Panc1 (cell line): ENCODE measurements at regions not wholly inside any gene's neighbourhood (a gene's known extent, or its start where the extent isn't known, plus 50 kb on each side); places are given as distances from the start of the nearest gene placed in this dataset.

Experiments used
- ATAC-seq: fragments of 200-7000 bp; cut with Tn5 transposase; 2 replicates; pipeline ENCODE4 v1.9.1; 2020; ENCODE audit warnings: mild to moderate bottlenecking, moderate library complexity
- BruUV-seq: library from RNA; stranded (reverse); fragments of 400-500 nt; replicated peaks from 2 replicates; lab custom pipeline; 2021; lab: Mats Ljungman, UMichigan
- CTCF ChIA-PET: fragments of 300-600 bp; sonication (Branson Sonifier 250); formaldehyde crosslinking; loops from one replicate; lab custom pipeline; 2022; ENCODE audit warnings: antibody characterized with exemption; lab: Charles Lee
- POLR2A ChIA-PET: fragments of 300-600 bp; sonication (Branson Sonifier 250); formaldehyde crosslinking; loops from one replicate; lab custom pipeline; 2022; ENCODE audit warnings: antibody characterized with exemption; lab: Charles Lee
- DNase-seq: peaks from one replicate; pipeline ENCODE4 v3.0.0-alpha.2; 2010; ENCODE audit warnings: low read depth, low spot score
- H3K27ac ChIP-seq: 2 replicates; pipeline ENCODE4 v1.5.1; 2011; ENCODE audit warnings: mild to moderate bottlenecking, low read length, inconsistent platforms
- H3K27me3 ChIP-seq: fragments of 200-500 bp; sonication (Bioruptor generic); 2 replicates; pipeline ENCODE4 v1.6.0; 2014; ENCODE audit warnings: low read length, inconsistent platforms; ENCODE audit not compliant: control insufficient read depth, insufficient read depth
- H3K36me3 ChIP-seq: fragments of 200-500 bp; sonication (Bioruptor generic); 2 replicates; pipeline ENCODE4 v1.5.1; 2014; ENCODE audit warnings: inconsistent platforms, mild to moderate bottlenecking, low read length, moderate library complexity; ENCODE audit not compliant: control insufficient read depth, insufficient read depth
- H3K4me1 ChIP-seq: 2 replicates; pipeline ENCODE4 v1.5.1; 2011; ENCODE audit warnings: inconsistent platforms, mild to moderate bottlenecking, low read length, moderate library complexity; ENCODE audit not compliant: control insufficient read depth, insufficient read depth
- H3K4me3 ChIP-seq, 2 experiments: 2 replicates each; pipeline ENCODE4 v1.5.1; 2011 to 2012; ENCODE audit warnings: low read depth in 2 of 2, low read length in 2 of 2, mild to moderate bottlenecking in 2 of 2, inconsistent platforms in 1 of 2, moderate library complexity in 1 of 2
- H3K9me3 ChIP-seq: fragments of 200-500 bp; sonication (Bioruptor generic); 2 replicates; pipeline ENCODE4 v1.5.1; 2014; ENCODE audit warnings: low read depth, mild to moderate bottlenecking, inconsistent platforms, low read length, moderate library complexity; ENCODE audit not compliant: control insufficient read depth, insufficient read depth
- POLR2AphosphoS5 ChIP-seq: IDR thresholded peaks from 2 replicates; pipeline ENCODE4 v1.6.1; 2012; ENCODE audit warnings: mild to moderate bottlenecking, low read depth, low read length, moderate library complexity
- SIN3A ChIP-seq: IDR thresholded peaks from 2 replicates; pipeline ENCODE4 v1.6.1; 2012; ENCODE audit warnings: low read depth, mild to moderate bottlenecking, low read length, moderate library complexity, borderline replicate concordance; ENCODE audit not compliant: insufficient read depth
- TCF7L2 ChIP-seq: IDR thresholded peaks from 2 replicates; pipeline ENCODE4 v1.6.1; 2011; ENCODE audit warnings: mild to moderate bottlenecking, low read depth, low read length, inconsistent platforms
- in situ Hi-C: cut with HindIII; loops from 2 replicates; pipeline ENCODE4 v1.10.0; 2016; ENCODE audit warnings: low sequenced_read_pairs, low pct_unique_long_range_greater_than_20kb
- intact Hi-C: fragments of 100-400 bp; cut with micrococcal nuclease; formaldehyde crosslinking; loops from one replicate; pipeline ENCODE4 v1.10.0; 2022; ENCODE audit not compliant: unreplicated experiment
- TF ChIP-seq, protein P1 (sequence below), 2 experiments: IDR thresholded peaks; 2 replicates each; pipeline ENCODE4 v1.6.1; 2011 to 2012; ENCODE audit warnings: low read depth in 2 of 2, control low read depth in 1 of 2, low read length in 1 of 2, mild to moderate bottlenecking in 1 of 2, moderate library complexity in 1 of 2; ENCODE audit not compliant: insufficient read depth in 1 of 2
- TF ChIP-seq, protein P2 (sequence below): fragments of 450-650 bp; IDR thresholded peaks from 2 replicates; pipeline ENCODE4 v1.5.1; 2017; ENCODE audit warnings: mild to moderate bottlenecking

DNA sequence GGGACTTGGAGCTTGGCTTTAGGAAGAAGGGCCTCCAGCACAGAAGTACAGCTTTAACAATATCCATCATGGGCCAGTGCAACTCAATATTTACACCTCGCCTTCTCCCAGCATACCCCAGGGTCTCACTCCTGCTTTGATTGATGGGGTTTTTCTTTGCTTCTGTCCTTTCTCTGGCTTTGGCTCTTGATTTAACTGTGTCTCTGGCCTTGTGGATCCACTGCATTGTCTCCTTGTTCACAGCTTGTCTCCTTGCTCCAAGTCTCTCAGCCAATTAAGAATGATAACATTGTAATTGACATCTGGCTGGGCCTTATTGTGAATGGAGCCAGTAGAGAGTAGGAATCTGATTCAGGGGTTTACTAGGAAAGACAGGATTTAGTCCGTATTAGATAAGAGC, 1019.5 kb downstream of the TMEM182 start:
- no TSS peak for BruUV-seq
- Histone ChIP-seq H3K27me3 (no peaks in the 10 kb centered on the region), H3K4me3 (no peak overlapping the region), H3K4me1 (no peaks in the 10 kb centered on the region), H3K36me3 (no peaks in the 10 kb centered on the region), H3K9me3 (no peaks in the 10 kb centered on the region; the same call in 1 of the 2 replicates), H3K27ac (no peak overlapping the region)
- intact Hi-C loops = no loop called here
- in situ Hi-C loops = no loop called here
- DNase-seq (no peak), ATAC-seq (no peak)
- TF ChIP-seq, protein P1, sequence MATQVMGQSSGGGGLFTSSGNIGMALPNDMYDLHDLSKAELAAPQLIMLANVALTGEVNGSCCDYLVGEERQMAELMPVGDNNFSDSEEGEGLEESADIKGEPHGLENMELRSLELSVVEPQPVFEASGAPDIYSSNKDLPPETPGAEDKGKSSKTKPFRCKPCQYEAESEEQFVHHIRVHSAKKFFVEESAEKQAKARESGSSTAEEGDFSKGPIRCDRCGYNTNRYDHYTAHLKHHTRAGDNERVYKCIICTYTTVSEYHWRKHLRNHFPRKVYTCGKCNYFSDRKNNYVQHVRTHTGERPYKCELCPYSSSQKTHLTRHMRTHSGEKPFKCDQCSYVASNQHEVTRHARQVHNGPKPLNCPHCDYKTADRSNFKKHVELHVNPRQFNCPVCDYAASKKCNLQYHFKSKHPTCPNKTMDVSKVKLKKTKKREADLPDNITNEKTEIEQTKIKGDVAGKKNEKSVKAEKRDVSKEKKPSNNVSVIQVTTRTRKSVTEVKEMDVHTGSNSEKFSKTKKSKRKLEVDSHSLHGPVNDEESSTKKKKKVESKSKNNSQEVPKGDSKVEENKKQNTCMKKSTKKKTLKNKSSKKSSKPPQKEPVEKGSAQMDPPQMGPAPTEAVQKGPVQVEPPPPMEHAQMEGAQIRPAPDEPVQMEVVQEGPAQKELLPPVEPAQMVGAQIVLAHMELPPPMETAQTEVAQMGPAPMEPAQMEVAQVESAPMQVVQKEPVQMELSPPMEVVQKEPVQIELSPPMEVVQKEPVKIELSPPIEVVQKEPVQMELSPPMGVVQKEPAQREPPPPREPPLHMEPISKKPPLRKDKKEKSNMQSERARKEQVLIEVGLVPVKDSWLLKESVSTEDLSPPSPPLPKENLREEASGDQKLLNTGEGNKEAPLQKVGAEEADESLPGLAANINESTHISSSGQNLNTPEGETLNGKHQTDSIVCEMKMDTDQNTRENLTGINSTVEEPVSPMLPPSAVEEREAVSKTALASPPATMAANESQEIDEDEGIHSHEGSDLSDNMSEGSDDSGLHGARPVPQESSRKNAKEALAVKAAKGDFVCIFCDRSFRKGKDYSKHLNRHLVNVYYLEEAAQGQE (IDR thresholded peaks at IDR 0.05; ENCODE audit: insufficient read depth in 1 of 2, low read depth in 2 of 2, low read length in 1 of 2) = no peak
- TF ChIP-seq POLR2AphosphoS5 (no peak), TCF7L2 (no peak), SIN3A (no peak)
- TF ChIP-seq, protein P2, sequence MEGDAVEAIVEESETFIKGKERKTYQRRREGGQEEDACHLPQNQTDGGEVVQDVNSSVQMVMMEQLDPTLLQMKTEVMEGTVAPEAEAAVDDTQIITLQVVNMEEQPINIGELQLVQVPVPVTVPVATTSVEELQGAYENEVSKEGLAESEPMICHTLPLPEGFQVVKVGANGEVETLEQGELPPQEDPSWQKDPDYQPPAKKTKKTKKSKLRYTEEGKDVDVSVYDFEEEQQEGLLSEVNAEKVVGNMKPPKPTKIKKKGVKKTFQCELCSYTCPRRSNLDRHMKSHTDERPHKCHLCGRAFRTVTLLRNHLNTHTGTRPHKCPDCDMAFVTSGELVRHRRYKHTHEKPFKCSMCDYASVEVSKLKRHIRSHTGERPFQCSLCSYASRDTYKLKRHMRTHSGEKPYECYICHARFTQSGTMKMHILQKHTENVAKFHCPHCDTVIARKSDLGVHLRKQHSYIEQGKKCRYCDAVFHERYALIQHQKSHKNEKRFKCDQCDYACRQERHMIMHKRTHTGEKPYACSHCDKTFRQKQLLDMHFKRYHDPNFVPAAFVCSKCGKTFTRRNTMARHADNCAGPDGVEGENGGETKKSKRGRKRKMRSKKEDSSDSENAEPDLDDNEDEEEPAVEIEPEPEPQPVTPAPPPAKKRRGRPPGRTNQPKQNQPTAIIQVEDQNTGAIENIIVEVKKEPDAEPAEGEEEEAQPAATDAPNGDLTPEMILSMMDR = no peak
- POLR2A ChIA-PET = no interaction called here
- CTCF ChIA-PET = no interaction called here

DNA sequence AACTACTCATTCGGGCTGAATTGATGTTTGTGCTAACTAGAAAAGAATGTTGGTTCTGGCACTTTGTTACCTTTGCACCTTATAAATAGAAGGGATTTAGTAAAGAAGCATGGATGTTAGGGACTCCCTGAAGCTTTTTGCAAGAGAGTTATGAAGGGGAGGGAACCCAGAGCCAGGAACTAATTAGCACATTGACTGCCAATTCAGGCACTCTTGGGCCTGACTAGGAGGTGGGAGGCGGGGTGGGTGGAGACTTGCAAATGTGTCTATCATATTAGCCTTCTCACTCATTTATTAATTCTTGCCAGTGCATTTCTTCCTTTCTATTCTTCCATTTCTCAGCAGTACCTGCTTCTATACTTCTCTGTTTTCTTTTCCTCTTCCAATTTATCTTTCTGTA, 1022.4 kb downstream of the TMEM182 start:
- Histone ChIP-seq H3K27ac (no peak overlapping the region), H3K27me3 (no peaks in the 10 kb centered on the region), H3K36me3 (no peaks in the 10 kb centered on the region), H3K9me3 (no peaks in the 10 kb centered on the region), H3K4me1 (no peaks in the 10 kb centered on the region), H3K4me3 (no peak overlapping the region)
- TF ChIP-seq, protein P2 = no peak
- TF ChIP-seq SIN3A (no peak), TCF7L2 (no peak), POLR2AphosphoS5 (no peak)
- TF ChIP-seq, protein P1 (IDR thresholded peaks at IDR 0.05; ENCODE audit: insufficient read depth in 1 of 2, low read depth in 2 of 2, low read length in 1 of 2) = no peak
- ATAC-seq (no peak), DNase-seq (no peak)
- BruUV-seq = no TSS peak
- POLR2A ChIA-PET = no interaction called here
- CTCF ChIA-PET = no interaction called here
- intact Hi-C loops = no loop called here
- in situ Hi-C loops = no loop called here
